HEK293 (cell line): ENCODE measurements at regions not wholly inside any gene's neighbourhood (a gene's known extent, or its start where the extent isn't known, plus 50 kb on each side); places are given as distances from the start of the nearest gene placed in this dataset.

Source experiments
- CTCF ChIA-PET: fragments of 350-600 bp; formaldehyde crosslinking; extraction: SDS; loops from one replicate; lab custom pipeline; 2021; ENCODE audit warnings: antibody characterized with exemption; lab: Yijun Ruan, JAX
- POLR2A ChIA-PET: fragments of 300-600 bp; formaldehyde crosslinking; extraction: SDS; loops from one replicate; lab custom pipeline; 2020; ENCODE audit warnings: antibody characterized with exemption, inconsistent platforms; lab: Yijun Ruan, JAX
- H3K27ac ChIP-seq: fragments of 200-500 bp; sonication (Bioruptor generic); 2 replicates; pipeline ENCODE4 v1.5.1; 2014; ENCODE audit warnings: low read depth, low read length, control low read depth, inconsistent platforms; ENCODE audit errors: extremely low read depth
- H3K36me3 ChIP-seq, 2 experiments: fragments of 200-500 bp in 1 of 2; sonication (Bioruptor generic) in 1 of 2; 1 replicate in 1 of 2; 2 replicates in 1 of 2; pipeline ENCODE4 v1.5.1; 2014 to 2017; ENCODE audit warnings: inconsistent platforms in 2 of 2, low read length in 2 of 2; ENCODE audit not compliant: control insufficient read depth in 2 of 2, insufficient read depth in 1 of 2
- H3K4me1 ChIP-seq: fragments of 200-500 bp; sonication (Bioruptor generic); 2 replicates; pipeline ENCODE4 v1.5.1; 2014; ENCODE audit warnings: mild to moderate bottlenecking, low read length, inconsistent platforms; ENCODE audit not compliant: control insufficient read depth, insufficient read depth
- H3K4me3 ChIP-seq: 2 replicates; pipeline ENCODE4 v1.5.1; 2011; ENCODE audit warnings: low read depth, mild to moderate bottlenecking, control low read depth, low read length, moderate library complexity
- H3K9me3 ChIP-seq: fragments of 200-500 bp; sonication (Bioruptor generic); 2 replicates; pipeline ENCODE4 v1.5.1; 2014; ENCODE audit warnings: low read depth, low read length, inconsistent platforms; ENCODE audit not compliant: control insufficient read depth, insufficient read depth
- ELK4 ChIP-seq: IDR thresholded peaks from 2 replicates; pipeline ENCODE4 v1.6.1; 2011; ENCODE audit warnings: mild to moderate bottlenecking, low read depth, low read length, borderline replicate concordance
- FEZF1 ChIP-seq: fragments of 450-650 bp; formaldehyde crosslinking; IDR thresholded peaks from 2 replicates; pipeline ENCODE4 v1.5.1; 2016; ENCODE audit warnings: missing biosample characterization, missing genetic modification characterization
- PBX3 ChIP-seq: sonication (generic); formaldehyde crosslinking; IDR thresholded peaks from 2 replicates; pipeline ENCODE4 v1.8.1; 2022; ENCODE audit warnings: mild to moderate bottlenecking, moderate library complexity, missing genetic modification reagents
- PRDM10 ChIP-seq: fragments of 450-650 bp; formaldehyde crosslinking; IDR thresholded peaks from 2 replicates; pipeline ENCODE4 v1.5.1; 2016; ENCODE audit warnings: missing biosample characterization, missing genetic modification characterization
- ZNF140 ChIP-seq: fragments of 450-650 bp; formaldehyde crosslinking; IDR thresholded peaks from 2 replicates; pipeline ENCODE4 v1.5.1; 2016; ENCODE audit warnings: missing biosample characterization, missing genetic modification characterization
- ZNF16 ChIP-seq: fragments of 450-650 bp; formaldehyde crosslinking; IDR thresholded peaks from 2 replicates; pipeline ENCODE4 v1.5.1; 2016; ENCODE audit warnings: low read depth, missing biosample characterization, missing genetic modification characterization
- ZNF202 ChIP-seq: fragments of 450-650 bp; formaldehyde crosslinking; IDR thresholded peaks from 2 replicates; pipeline ENCODE4 v1.5.1; 2016; ENCODE audit warnings: missing biosample characterization, missing genetic modification characterization, borderline replicate concordance
- ZNF239 ChIP-seq: fragments of 450-650 bp; formaldehyde crosslinking; IDR thresholded peaks from 2 replicates; pipeline ENCODE4 v1.5.1; 2016; ENCODE audit warnings: missing biosample characterization, missing genetic modification characterization
- ZNF26 ChIP-seq: fragments of 450-650 bp; formaldehyde crosslinking; IDR thresholded peaks from 2 replicates; pipeline ENCODE4 v1.5.1; 2016; ENCODE audit warnings: missing biosample characterization, missing genetic modification characterization
- ZNF362 ChIP-seq: fragments of 450-650 bp; formaldehyde crosslinking; IDR thresholded peaks from 2 replicates; pipeline ENCODE4 v1.5.1; 2016; ENCODE audit warnings: missing biosample characterization, missing genetic modification characterization
- ZNF501 ChIP-seq: fragments of 450-650 bp; formaldehyde crosslinking; IDR thresholded peaks from 2 replicates; pipeline ENCODE4 v1.5.1; 2016; ENCODE audit warnings: missing biosample characterization, missing genetic modification characterization
- ZNF658 ChIP-seq: fragments of 450-650 bp; formaldehyde crosslinking; IDR thresholded peaks from 2 replicates; pipeline ENCODE4; 2016; ENCODE audit warnings: missing biosample characterization, missing genetic modification characterization
- ZNF707 ChIP-seq: fragments of 450-650 bp; formaldehyde crosslinking; IDR thresholded peaks from 2 replicates; pipeline ENCODE4 v1.5.1; 2016; ENCODE audit warnings: missing biosample characterization, missing genetic modification characterization
- ZNF776 ChIP-seq: fragments of 450-650 bp; formaldehyde crosslinking; IDR thresholded peaks from 2 replicates; pipeline ENCODE4 v1.5.0; 2017; ENCODE audit warnings: missing biosample characterization, missing genetic modification characterization, borderline replicate concordance
- ZSCAN4 ChIP-seq: fragments of 450-650 bp; formaldehyde crosslinking; IDR thresholded peaks from 2 replicates; pipeline ENCODE4 v1.5.1; 2017; ENCODE audit warnings: missing biosample characterization, missing genetic modification characterization
- ZSCAN5A ChIP-seq: fragments of 450-650 bp; formaldehyde crosslinking; IDR thresholded peaks from 2 replicates; pipeline ENCODE4 v1.5.1; 2016; ENCODE audit warnings: missing biosample characterization, missing genetic modification characterization

- Histone ChIP-seq H3K27ac (no peak overlapping the region), H3K4me1 (no peaks in the 10 kb centered on the region), H3K36me3 (no peaks in the 10 kb centered on the region), H3K9me3 (no peaks in the 10 kb centered on the region), H3K4me3 (no peak overlapping the region)
- ChIA-PET CTCF (no interaction called here), POLR2A (no interaction called here)
- TF ChIP-seq ZNF26 (tag by site-specific recombination) (no peak), ZNF202 (tag by site-specific recombination) (no peak)
Measured at GRCh38 chr5:155512329-155512728, 498.8 kb downstream of the KIF4B start.

GRCh38 chr5:155514105-155514563, 500.6 kb downstream of the KIF4B start:
- POLR2A ChIA-PET: no interaction called here
- Histone ChIP-seq H3K36me3 (no peaks in the 10 kb centered on the region), H3K27ac (no peak overlapping the region), H3K4me3 (no peak overlapping the region), H3K9me3 (no peaks in the 10 kb centered on the region), H3K4me1 (no peaks in the 10 kb centered on the region)
- TF ChIP-seq FEZF1 (tag by site-specific recombination) (no peak), ZNF658 (no peak), PRDM10 (no peak), ZNF16 (tag by site-specific recombination) (no peak), ZNF501 (tag by site-specific recombination) (no peak), ZNF239 (tag by site-specific recombination) (no peak), ZNF362 (tag by site-specific recombination) (no peak), ELK4 (no peak), ZNF140 (tag by site-specific recombination) (no peak), ZNF776 (tag by site-specific recombination) (no peak), ZSCAN4 (no peak), ZNF707 (tag by site-specific recombination) (no peak), ZSCAN5A (tag by site-specific recombination) (no peak), PBX3 (CRISPR knock-in tag) (no peak)
- CTCF ChIA-PET: no interaction called here
